GM12878 (cell line): ENCODE measurements at regions not wholly inside any gene's neighbourhood (a gene's known extent, or its start where the extent isn't known, plus 50 kb on each side); places are given as distances from the start of the nearest gene placed in this dataset.

Experiments used
- IKZF1 ChIP-seq: fragments of 450-650 bp; conservative IDR thresholded peaks from 2 replicates; pipeline ENCODE4 v1.6.1; 2017; ENCODE audit warnings: antibody characterized with exemption, mild to moderate bottlenecking
- KLF5 ChIP-seq: fragments of 450-650 bp; IDR thresholded peaks from 2 replicates; pipeline ENCODE4 v1.6.1; 2014; ENCODE audit warnings: mild to moderate bottlenecking; ENCODE audit not compliant: partially characterized antibody
- NBN ChIP-seq: fragments of 450-650 bp; IDR thresholded peaks from 2 replicates; pipeline ENCODE4 v1.6.1; 2016
- NFIC ChIP-seq: IDR thresholded peaks from 2 replicates; pipeline ENCODE4 v1.6.1; 2012; ENCODE audit warnings: low read depth, mild to moderate bottlenecking, inconsistent platforms, low read length, moderate library complexity
- NFYA ChIP-seq: IDR thresholded peaks from 2 replicates; pipeline ENCODE4 v1.6.1; 2011; ENCODE audit warnings: low read depth, mild to moderate bottlenecking, low read length, improper control_type of control experiment, borderline replicate concordance
- PML ChIP-seq: IDR thresholded peaks from 2 replicates; pipeline ENCODE4 v1.6.1; 2012; ENCODE audit warnings: low read length, inconsistent platforms
- POLR2A ChIP-seq: IDR thresholded peaks from 2 replicates; pipeline ENCODE4 v1.6.1; 2011; ENCODE audit warnings: low read depth, mild to moderate bottlenecking, low read length
- RCOR1 ChIP-seq: conservative IDR thresholded peaks from 2 replicates; pipeline ENCODE4 v1.6.1; 2012; ENCODE audit warnings: low read depth, low read length, improper control_type of control experiment
- SIN3A ChIP-seq: IDR thresholded peaks from 2 replicates; pipeline ENCODE4 v1.6.1; 2012; ENCODE audit warnings: low read depth, low read length, improper control_type of control experiment
- SIX5 ChIP-seq: IDR thresholded peaks from 2 replicates; pipeline ENCODE4 v1.6.1; 2011; ENCODE audit warnings: mild to moderate bottlenecking, low read depth, low read length, moderate library complexity; ENCODE audit not compliant: severe bottlenecking
- SMC3 ChIP-seq: IDR thresholded peaks from 2 replicates; pipeline ENCODE4 v1.6.1; 2011; ENCODE audit warnings: low read length, improper control_type of control experiment, borderline replicate concordance
- TARDBP ChIP-seq: IDR thresholded peaks from 2 replicates; pipeline ENCODE4 v1.6.1; 2016; ENCODE audit warnings: borderline replicate concordance
- TCF7 ChIP-seq: IDR thresholded peaks from 2 replicates; pipeline ENCODE4 v1.6.1; 2014; ENCODE audit warnings: antibody characterized with exemption, borderline replicate concordance
- ZSCAN29 ChIP-seq: fragments of 450-650 bp; IDR thresholded peaks from 2 replicates; pipeline ENCODE4 v1.6.1; 2017; ENCODE audit warnings: mild to moderate bottlenecking, moderate library complexity
- TF ChIP-seq, protein P1 (sequence below): fragments of 450-650 bp; IDR thresholded peaks from 2 replicates; pipeline ENCODE4 v1.6.1; 2017; ENCODE audit warnings: mild to moderate bottlenecking, low read depth, inconsistent platforms; ENCODE audit not compliant: poor library complexity, severe bottlenecking
- TF ChIP-seq, protein P2 (sequence below): fragments of 450-650 bp; IDR thresholded peaks from 2 replicates; pipeline ENCODE4 v1.6.1; 2017; ENCODE audit warnings: mild to moderate bottlenecking, moderate library complexity

DNA sequence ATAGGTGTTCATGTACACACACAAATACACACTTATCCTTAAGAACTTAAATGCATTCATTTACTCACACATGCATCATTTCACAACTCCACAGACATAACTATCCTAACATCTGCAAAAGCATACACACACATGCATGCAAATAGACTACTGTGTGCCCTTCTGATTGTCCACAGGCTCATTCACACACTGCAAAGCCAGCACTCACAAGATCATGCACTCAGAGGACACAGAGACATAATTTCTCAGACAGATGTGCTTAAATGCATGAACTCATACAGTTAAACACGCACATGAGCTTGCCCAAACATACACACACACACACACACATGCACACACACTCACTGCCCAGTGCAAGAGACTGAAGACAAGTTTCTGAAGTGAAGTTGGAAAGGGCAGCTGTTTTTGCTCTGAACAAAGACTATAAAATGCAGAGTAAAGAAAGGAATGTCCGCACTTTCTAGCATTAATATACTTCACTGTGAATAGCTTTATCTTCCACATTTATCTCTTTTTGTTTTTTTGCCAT is 1018.0 kb upstream of the HS3ST1 start (continued):
- TF ChIP-seq NBN (no peak), NFIC (no peak), KLF5 (no peak), IKZF1 (no peak), SIX5 (no peak), TARDBP (no peak), ZSCAN29 (no peak), PML (no peak), POLR2A (no peak), NFYA (no peak), RCOR1 (no peak), TCF7 (no peak), SIN3A (no peak), SMC3 (no peak)
- TF ChIP-seq, protein P1, sequence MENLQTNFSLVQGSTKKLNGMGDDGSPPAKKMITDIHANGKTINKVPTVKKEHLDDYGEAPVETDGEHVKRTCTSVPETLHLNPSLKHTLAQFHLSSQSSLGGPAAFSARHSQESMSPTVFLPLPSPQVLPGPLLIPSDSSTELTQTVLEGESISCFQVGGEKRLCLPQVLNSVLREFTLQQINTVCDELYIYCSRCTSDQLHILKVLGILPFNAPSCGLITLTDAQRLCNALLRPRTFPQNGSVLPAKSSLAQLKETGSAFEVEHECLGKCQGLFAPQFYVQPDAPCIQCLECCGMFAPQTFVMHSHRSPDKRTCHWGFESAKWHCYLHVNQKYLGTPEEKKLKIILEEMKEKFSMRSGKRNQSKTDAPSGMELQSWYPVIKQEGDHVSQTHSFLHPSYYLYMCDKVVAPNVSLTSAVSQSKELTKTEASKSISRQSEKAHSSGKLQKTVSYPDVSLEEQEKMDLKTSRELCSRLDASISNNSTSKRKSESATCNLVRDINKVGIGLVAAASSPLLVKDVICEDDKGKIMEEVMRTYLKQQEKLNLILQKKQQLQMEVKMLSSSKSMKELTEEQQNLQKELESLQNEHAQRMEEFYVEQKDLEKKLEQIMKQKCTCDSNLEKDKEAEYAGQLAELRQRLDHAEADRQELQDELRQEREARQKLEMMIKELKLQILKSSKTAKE = no peak
- TF ChIP-seq, protein P2, sequence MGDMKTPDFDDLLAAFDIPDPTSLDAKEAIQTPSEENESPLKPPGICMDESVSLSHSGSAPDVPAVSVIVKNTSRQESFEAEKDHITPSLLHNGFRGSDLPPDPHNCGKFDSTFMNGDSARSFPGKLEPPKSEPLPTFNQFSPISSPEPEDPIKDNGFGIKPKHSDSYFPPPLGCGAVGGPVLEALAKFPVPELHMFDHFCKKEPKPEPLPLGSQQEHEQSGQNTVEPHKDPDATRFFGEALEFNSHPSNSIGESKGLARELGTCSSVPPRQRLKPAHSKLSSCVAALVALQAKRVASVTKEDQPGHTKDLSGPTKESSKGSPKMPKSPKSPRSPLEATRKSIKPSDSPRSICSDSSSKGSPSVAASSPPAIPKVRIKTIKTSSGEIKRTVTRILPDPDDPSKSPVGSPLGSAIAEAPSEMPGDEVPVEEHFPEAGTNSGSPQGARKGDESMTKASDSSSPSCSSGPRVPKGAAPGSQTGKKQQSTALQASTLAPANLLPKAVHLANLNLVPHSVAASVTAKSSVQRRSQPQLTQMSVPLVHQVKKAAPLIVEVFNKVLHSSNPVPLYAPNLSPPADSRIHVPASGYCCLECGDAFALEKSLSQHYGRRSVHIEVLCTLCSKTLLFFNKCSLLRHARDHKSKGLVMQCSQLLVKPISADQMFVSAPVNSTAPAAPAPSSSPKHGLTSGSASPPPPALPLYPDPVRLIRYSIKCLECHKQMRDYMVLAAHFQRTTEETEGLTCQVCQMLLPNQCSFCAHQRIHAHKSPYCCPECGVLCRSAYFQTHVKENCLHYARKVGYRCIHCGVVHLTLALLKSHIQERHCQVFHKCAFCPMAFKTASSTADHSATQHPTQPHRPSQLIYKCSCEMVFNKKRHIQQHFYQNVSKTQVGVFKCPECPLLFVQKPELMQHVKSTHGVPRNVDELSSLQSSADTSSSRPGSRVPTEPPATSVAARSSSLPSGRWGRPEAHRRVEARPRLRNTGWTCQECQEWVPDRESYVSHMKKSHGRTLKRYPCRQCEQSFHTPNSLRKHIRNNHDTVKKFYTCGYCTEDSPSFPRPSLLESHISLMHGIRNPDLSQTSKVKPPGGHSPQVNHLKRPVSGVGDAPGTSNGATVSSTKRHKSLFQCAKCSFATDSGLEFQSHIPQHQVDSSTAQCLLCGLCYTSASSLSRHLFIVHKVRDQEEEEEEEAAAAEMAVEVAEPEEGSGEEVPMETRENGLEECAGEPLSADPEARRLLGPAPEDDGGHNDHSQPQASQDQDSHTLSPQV = no peak
- TF ChIP-seq, all 136 proteins: peak for 0
